Activated naive CD8-positive, alpha-beta T cell treated with anti-CD3 and anti-CD28 coated beads, Interleukin-2, amount 50 U/mL, for 16 hours (primary cell): ENCODE measurements at regions not wholly inside any gene's neighbourhood (a gene's known extent, or its start where the extent isn't known, plus 50 kb on each side); places are given as distances from the start of the nearest gene placed in this dataset.
"Not testable (repeated sequence)": the region's sequence is repeated elsewhere in the genome, so short reads cannot be mapped to it uniquely, and the experiment has no call there.

Experiments
- DNase-seq: peaks from one replicate; pipeline ENCODE4 v3.0.0-alpha.2; 2020; ENCODE audit warnings: low read depth, low spot score

DNA sequence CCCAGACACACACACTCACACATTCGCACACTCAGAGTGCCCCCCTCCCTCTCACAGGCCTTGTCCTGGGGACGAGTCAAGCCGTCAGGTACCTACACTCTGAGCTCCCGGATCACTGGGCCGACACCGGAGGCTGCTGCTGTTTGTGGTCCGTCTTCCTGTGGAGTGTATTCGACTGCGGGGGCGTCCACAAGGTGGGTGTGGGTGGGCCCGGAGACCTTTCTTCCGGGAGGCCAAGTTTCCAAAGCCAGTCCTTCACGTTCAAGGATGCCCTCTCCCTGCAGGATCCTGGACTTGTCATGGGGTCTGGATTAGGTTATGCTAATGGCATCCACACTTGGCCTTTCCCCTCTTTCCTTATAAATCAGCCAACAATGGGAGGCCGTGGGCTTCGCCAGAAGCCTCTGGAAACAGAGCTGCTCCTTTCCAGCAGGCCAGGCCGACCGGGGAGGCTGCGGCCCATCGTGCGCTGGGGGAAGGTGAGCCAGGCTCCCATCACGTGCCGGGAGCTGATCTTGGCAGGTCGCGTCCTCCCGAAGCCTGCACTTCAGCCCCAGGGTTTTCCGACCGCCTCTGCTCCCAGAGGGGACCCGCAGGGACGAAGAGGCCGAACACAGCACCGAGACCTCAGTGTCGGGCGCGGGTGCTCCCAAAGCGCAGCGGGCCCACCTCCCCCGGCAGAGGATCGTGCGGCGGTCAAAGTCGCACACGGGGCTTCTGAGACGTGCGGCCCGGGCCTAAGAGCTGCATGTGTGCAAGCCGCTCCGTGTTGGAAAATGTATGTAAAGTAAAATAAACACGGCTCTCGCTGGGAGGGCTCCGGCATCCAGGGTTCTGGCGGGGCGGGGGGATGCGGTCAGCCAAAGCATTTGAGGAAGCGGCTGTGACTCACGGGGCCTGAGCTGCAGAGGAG is 196.5 kb upstream of the ZNF469 start:
- not testable (repeated sequence) for DNase-seq

GRCh38 chr16:88186889-88187870 is 195.6 kb upstream of the ZNF469 start:
- not testable (repeated sequence) for DNase-seq

- not testable (repeated sequence) for DNase-seq
Measured at GRCh38 chr16:88188171-88188895, 194.4 kb upstream of the ZNF469 start.

DNA sequence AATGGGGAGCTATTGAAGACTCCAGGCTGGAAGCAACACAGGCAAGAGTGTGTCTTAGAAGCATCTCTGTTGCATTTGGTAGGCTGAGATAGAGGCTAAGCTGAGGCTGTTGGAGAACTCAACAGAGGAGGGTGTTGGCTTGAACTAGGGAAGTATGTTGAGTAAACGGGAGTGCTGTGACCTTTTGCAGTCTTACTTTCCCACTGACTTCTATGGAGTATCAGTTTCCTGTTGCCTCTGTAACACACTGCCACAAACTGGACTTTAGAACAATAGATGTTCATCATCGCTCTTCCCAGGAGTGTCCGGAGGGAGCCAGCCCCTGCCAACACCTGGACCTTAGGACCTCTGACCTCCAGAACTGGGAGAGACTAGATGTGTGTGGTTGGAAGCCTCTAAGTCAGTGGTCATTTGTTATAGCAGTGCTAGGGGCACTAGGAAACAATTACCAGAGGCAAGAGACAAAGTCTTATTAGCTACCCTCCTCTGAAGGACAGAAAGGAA is 192.1 kb upstream of the ZNF469 start:
- DNase-seq = not testable (repeated sequence)

DNA sequence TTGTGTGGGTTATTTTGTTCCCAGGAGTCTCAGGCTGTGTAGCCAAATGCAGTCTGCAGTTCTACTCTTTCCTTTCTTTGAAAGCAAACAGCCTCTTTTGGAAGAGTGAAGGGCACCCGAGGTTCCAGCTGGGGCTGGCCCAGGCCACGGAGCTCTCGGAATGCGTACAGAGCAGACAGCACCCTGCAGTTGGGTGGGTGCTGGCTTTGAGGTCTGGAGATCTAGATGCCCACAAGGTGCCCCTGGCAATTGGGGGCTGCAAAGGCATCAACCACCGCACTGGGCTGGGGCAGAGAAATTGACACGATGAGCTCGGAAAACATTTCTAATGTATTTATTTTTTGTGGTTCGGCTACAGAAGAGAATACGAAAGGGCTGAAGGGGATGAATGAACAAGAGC is 191.6 kb upstream of the ZNF469 start:
- not testable (repeated sequence) for DNase-seq

DNA sequence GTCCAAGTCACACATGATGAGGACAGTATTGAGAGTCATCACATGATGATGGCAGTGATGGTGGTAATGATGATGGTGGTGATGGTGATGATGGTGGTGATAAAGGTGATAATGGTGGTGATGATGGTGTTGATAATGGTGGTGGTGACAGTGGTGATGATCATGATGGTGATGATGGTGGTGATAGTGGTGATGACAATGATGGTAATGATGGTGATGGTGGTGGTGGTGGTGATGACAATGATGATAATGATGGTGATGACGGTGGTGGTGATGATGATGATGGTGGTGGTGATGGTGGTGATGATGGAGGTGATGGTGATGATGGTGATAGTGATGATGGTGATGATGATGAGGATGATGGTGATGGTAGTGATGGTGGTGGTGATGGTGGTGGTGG is 190.2 kb upstream of the ZNF469 start:
- DNase-seq = no peak

DNA sequence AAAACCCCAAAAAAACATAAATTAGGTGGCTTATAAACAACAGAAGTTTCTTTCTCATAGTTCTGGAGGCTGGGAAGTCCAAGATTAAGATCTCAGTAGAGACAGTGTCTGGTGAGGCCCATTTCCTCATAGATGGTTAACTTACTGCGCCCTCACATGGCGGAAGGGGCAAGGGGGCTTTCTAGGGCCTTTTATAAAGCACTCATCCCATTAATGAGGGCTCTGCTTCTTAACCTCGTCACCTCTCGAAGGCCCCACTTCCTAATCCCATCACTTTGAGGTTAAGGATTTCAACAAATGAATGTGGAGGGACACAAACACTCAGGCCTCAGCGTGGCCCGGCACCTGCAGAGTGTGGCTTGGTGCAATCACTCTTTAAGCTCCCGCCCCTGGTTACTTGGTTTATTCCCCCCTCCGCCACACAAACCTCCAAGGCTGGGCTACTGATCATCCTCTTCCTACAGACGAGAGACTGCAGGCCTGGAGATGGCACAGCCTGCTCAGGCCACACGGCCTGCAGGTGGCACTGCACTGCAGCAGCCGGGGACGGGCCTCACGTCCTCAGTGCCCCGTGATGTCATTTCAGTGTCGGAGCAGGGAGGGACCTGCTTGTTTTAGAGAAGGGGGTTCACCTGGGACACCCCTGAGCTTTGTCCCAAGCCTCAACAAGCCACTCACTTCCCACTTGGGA is 188.9 kb upstream of the ZNF469 start:
- DNase-seq = not testable (repeated sequence)

DNA sequence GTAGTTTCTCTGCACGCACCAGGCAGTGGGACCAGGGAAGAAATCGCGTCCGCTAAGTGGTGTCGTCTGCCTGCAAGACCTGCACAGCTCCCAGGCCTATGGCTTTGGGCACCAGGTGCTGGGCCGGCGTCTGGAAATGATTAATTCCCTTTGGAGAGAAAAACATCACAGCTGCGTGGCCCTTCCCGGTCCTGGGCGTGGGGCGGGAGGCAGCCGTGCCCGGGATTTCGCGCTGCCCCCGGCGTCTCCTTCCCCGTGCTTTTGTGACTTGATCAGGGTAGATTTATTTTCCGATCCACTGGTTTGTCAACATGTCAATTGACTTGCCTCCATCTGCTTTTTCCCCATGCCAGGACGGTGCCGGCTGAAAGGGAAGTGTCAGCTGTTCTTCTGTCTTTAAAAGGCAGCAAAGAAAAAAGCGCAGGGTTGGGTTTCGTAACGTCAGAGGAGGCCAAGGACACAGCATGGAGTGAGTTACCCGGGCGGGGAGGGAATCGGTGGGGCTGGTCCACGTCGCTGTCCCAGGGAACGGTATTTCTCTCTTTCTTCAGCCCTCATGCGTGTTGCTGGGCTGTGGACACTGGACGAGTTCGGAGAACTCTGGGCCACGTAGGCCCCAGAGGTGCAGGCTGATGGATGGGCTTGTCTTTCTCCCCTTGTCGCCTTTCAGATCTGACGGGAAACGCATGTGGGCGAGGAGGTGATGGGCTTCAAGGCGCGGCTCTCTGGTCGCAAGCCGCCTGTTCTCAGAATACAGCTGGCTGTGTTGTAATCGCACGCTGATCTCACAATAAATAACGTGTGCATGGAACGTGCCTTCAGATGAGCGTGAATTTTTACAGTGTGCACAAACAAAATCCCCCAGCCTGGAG is 188.1 kb upstream of the ZNF469 start:
- no peak for DNase-seq

DNA sequence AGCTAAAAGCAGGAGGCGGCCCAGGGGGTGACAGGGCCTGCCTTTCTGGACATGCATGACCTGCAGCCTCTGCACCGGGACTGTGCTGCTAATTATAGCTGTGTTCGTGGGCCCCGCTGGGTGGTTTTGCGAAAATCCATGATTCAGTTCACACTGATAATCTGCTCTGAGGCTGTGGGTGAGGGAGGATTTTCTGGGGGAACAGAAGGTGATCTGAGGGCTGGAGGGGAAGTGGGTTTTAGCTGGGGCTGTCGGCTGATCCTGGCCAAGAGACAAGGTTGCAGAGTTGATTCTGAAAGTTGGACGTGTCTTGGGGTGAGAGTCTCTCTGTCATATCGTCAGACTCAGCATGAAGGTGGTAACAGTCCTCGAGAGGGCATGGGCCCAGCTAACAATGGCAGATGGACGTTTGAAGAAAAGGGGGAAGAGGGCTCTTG is 187.5 kb upstream of the ZNF469 start:
- DNase-seq = no peak

DNA sequence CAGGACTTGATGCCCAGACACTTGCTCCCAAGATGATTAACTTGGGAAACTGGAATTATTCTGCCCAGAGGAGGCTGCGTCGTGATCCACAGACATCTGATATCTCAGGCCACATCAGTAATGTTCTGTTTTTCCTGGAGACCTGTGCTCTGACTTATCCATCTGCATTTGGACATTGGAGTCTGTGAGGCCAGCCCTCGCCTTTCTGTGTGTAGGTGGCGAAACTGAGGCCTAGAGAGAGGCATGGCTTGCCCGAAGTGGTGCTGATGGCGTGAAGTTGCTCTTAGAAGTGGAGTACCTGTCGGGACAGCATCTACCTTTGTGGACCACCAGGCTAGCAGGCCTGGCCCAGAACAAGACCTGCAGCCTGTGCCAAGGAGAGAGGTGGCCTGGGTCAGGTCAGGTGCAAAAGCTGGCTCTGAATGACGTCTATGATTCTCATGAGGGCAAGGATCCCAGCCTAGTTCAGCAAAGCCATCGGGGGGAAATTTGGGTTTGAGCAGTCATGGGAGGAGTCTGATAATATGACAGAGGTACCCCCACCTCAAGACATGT is 186.8 kb upstream of the ZNF469 start:
- no peak for DNase-seq

GRCh38 chr16:88196471-88197400 is 186.0 kb upstream of the ZNF469 start:
- no peak for DNase-seq

GRCh38 chr16:88197481-88198456 is 185.0 kb upstream of the ZNF469 start:
- DNase-seq = no peak

- not testable (repeated sequence) for DNase-seq
Measured at GRCh38 chr16:88198457-88199295, 184.1 kb upstream of the ZNF469 start.

GRCh38 chr16:88199296-88200153 is 183.2 kb upstream of the ZNF469 start:
- DNase-seq = not testable (repeated sequence)
